ENCODE measurements at regions not wholly inside any gene's neighbourhood (a gene's known extent, or its start where the extent isn't known, plus 50 kb on each side); places are given as distances from the start of the nearest gene placed in this dataset.

- ATAC-seq: no peak
- no peak for TF ChIP-seq ZFP30 (CRISPR knock-in tag; IDR thresholded peaks at IDR 0.05)
- TF ChIP-seq CREB5 (CRISPR knock-in tag; IDR thresholded peaks at IDR 0.05; ENCODE audit: low read depth): no peak
- no peak for TF ChIP-seq RARB (CRISPR knock-in tag; IDR thresholded peaks at IDR 0.05)
- TF ChIP-seq TCF4 (CRISPR knock-in tag; IDR thresholded peaks at IDR 0.05; ENCODE audit: borderline replicate concordance): no peak
- TF ChIP-seq ARNTL (CRISPR knock-in tag; IDR thresholded peaks at IDR 0.05; ENCODE audit: borderline replicate concordance, low read depth): no peak
- no peak for TF ChIP-seq PATZ1 (CRISPR knock-in tag; IDR thresholded peaks at IDR 0.05; ENCODE audit: borderline replicate concordance)
- no peak for TF ChIP-seq ZNF565 (CRISPR knock-in tag; conservative IDR thresholded peaks at IDR 0.05; ENCODE audit: low read depth)
Measured at GRCh38 chr9:106639873-106640568, 222.9 kb upstream of the ZNF462 start.

- ATAC-seq: no peak
- TF ChIP-seq TOX (CRISPR knock-in tag; IDR thresholded peaks at IDR 0.05; ENCODE audit: borderline replicate concordance) (no peak), ZC3H10 (CRISPR knock-in tag; IDR thresholded peaks at IDR 0.05) (no peak), GLIS3 (CRISPR knock-in tag; IDR thresholded peaks at IDR 0.05) (no peak), SNAI2 (CRISPR knock-in tag; IDR thresholded peaks at IDR 0.05) (no peak), OSR1 (CRISPR knock-in tag; IDR thresholded peaks at IDR 0.05) (no peak), PPARA (CRISPR knock-in tag; IDR thresholded peaks at IDR 0.05; ENCODE audit: borderline replicate concordance) (no peak), CREB5 (CRISPR knock-in tag; IDR thresholded peaks at IDR 0.05; ENCODE audit: low read depth) (no peak), ZFP3 (CRISPR knock-in tag; IDR thresholded peaks at IDR 0.05) (no peak), PATZ1 (CRISPR knock-in tag; IDR thresholded peaks at IDR 0.05; ENCODE audit: borderline replicate concordance) (no peak), ZNF70 (CRISPR knock-in tag; IDR thresholded peaks at IDR 0.05) (no peak), ZNF8 (CRISPR knock-in tag; IDR thresholded peaks at IDR 0.05) (no peak), ISL1 (CRISPR knock-in tag; IDR thresholded peaks at IDR 0.05) (no peak), TCF4 (CRISPR knock-in tag; IDR thresholded peaks at IDR 0.05; ENCODE audit: borderline replicate concordance) (no peak)
Measured at GRCh38 chr9:106643211-106643930, 219.6 kb upstream of the ZNF462 start.

- ATAC-seq: no peak
- TF ChIP-seq RARB (CRISPR knock-in tag; IDR thresholded peaks at IDR 0.05): no peak
- no peak for TF ChIP-seq PPARA (CRISPR knock-in tag; IDR thresholded peaks at IDR 0.05; ENCODE audit: borderline replicate concordance)
- TF ChIP-seq ZC3H10 (CRISPR knock-in tag; IDR thresholded peaks at IDR 0.05): no peak
- TF ChIP-seq TOX (CRISPR knock-in tag; IDR thresholded peaks at IDR 0.05; ENCODE audit: borderline replicate concordance): no peak
- TF ChIP-seq TSHZ2 (CRISPR knock-in tag; IDR thresholded peaks at IDR 0.05): no peak
- TF ChIP-seq ESRRG (CRISPR knock-in tag; IDR thresholded peaks at IDR 0.05): no peak
Measured at GRCh38 chr9:106644661-106645060, 218.3 kb upstream of the ZNF462 start.
